ENCODE measurements at regions not wholly inside any gene's neighbourhood (a gene's known extent, or its start where the extent isn't known, plus 50 kb on each side); places are given as distances from the start of the nearest gene placed in this dataset.

- no peak for TF ChIP-seq CTCF (conservative IDR thresholded peaks at IDR 0.05; ENCODE audit: low read depth in 2 of 2)
- TF ChIP-seq ZNF114 (CRISPR knock-in tag; IDR thresholded peaks at IDR 0.05), result no peak
- TF ChIP-seq STAT1 (IDR thresholded peaks at IDR 0.05; ENCODE audit: unreplicated experiment), result no peak
- no peak for TF ChIP-seq EZH2 (IDR thresholded peaks at IDR 0.05; ENCODE audit: low read depth, unreplicated experiment)
- no peak for TF ChIP-seq POLR2AphosphoS5 (IDR thresholded peaks at IDR 0.05; ENCODE audit: low read depth)
These were observed 311.8 kb downstream of the RPAP3 start for GRCh38 chr12:47394070-47394469.

Measured in GM23338 (cell line).